ENCODE measurements at regions not wholly inside any gene's neighbourhood (a gene's known extent, or its start where the extent isn't known, plus 50 kb on each side); places are given as distances from the start of the nearest gene placed in this dataset.

- Histone ChIP-seq H3K27me3 (no peaks in the 10 kb centered on the region), H3K36me3 (no peaks in the 10 kb centered on the region), H3K4me1 (no peaks in the 10 kb centered on the region), H3K27ac (no peak overlapping the region), H3K9me3 (peaks cover 0 to 20% (median 2%) of the 10 kb centered on the region in 3 donors), H3K4me3 (no peak overlapping the region)
- no peak for ATAC-seq
- TF ChIP-seq EP300 (IDR thresholded peaks at IDR 0.05) = no peak
- no peak for TF ChIP-seq CTCF (IDR thresholded peaks at IDR 0.05)
- no peak for TF ChIP-seq POLR2A (IDR thresholded peaks at IDR 0.05)
- TF ChIP-seq POLR2AphosphoS5 (IDR thresholded peaks at IDR 0.05) = no peak
- WGBS, 2 donors (ENCODE audit: low coverage in 1 of 2) = 90% methylated on average over 2 of the region's 2 CpGs; no CpG with 5 or more reads in 1 of the 2 donors
Measured at GRCh38 chr3:72223628-72224027, 438.7 kb upstream of the PROK2 start.

GRCh38 chr3:72223116-72223515 is 438.2 kb upstream of the PROK2 start:
- H3K4me3 ChIP-seq = no peak overlapping the region
- no peaks in the 10 kb centered on the region for H3K27me3 ChIP-seq
- ATAC-seq = no peak
- H3K27ac ChIP-seq = no peak overlapping the region
- 44 to 49% methylated on average over 2 of the region's 2 CpGs for WGBS, 2 donors (ENCODE audit: low coverage in 1 of 2)
- H3K4me1 ChIP-seq = no peaks in the 10 kb centered on the region
- peaks cover 0 to 20% (median 2%) of the 10 kb centered on the region in 3 donors for H3K9me3 ChIP-seq
- no peaks in the 10 kb centered on the region for H3K36me3 ChIP-seq
- TF ChIP-seq POLR2A (IDR thresholded peaks at IDR 0.05) (no peak), EP300 (IDR thresholded peaks at IDR 0.05) (no peak), POLR2AphosphoS5 (IDR thresholded peaks at IDR 0.05) (no peak), CTCF (IDR thresholded peaks at IDR 0.05) (no peak)

GRCh38 chr3:72222410-72222809 is 437.5 kb upstream of the PROK2 start:
- TF ChIP-seq POLR2A (IDR thresholded peaks at IDR 0.05) = no peak
- TF ChIP-seq POLR2AphosphoS5 (IDR thresholded peaks at IDR 0.05) = no peak
- no peak for TF ChIP-seq EP300 (IDR thresholded peaks at IDR 0.05)
- no peak for TF ChIP-seq CTCF (IDR thresholded peaks at IDR 0.05)
- ATAC-seq = no peak
- Histone ChIP-seq H3K27me3 (no peaks in the 10 kb centered on the region), H3K36me3 (no peaks in the 10 kb centered on the region), H3K27ac (no peak overlapping the region), H3K4me3 (no peak overlapping the region), H3K9me3 (peaks cover 0 to 20% (median 2%) of the 10 kb centered on the region in 3 donors), H3K4me1 (no peaks in the 10 kb centered on the region)
- 60 to 80% methylated on average over 1 to 9 of the region's 9 CpGs for WGBS, 2 donors (ENCODE audit: low coverage in 1 of 2)

- Histone ChIP-seq H3K36me3 (no peaks in the 10 kb centered on the region), H3K4me3 (no peak overlapping the region), H3K9me3 (peaks cover 0 to 16% (median 2%) of the 10 kb centered on the region in 3 donors), H3K27ac (no peak overlapping the region), H3K27me3 (no peaks in the 10 kb centered on the region), H3K4me1 (no peaks in the 10 kb centered on the region)
- 52 to 90% methylated on average over 5 to 6 of the region's 6 CpGs for WGBS, 2 donors (ENCODE audit: low coverage in 1 of 2)
- no peak for TF ChIP-seq CTCF (IDR thresholded peaks at IDR 0.05)
- no peak for TF ChIP-seq EP300 (IDR thresholded peaks at IDR 0.05)
- no peak for TF ChIP-seq POLR2A (IDR thresholded peaks at IDR 0.05)
- no peak for TF ChIP-seq POLR2AphosphoS5 (IDR thresholded peaks at IDR 0.05)
- no peak for ATAC-seq
Measured at GRCh38 chr3:72220946-72221345, 436.0 kb upstream of the PROK2 start.

- no peaks in the 10 kb centered on the region for H3K4me1 ChIP-seq
- H3K36me3 ChIP-seq = no peaks in the 10 kb centered on the region
- TF ChIP-seq POLR2A (IDR thresholded peaks at IDR 0.05) = no peak
- no peak for TF ChIP-seq CTCF (IDR thresholded peaks at IDR 0.05)
- TF ChIP-seq EP300 (IDR thresholded peaks at IDR 0.05) = no peak
- no peak for TF ChIP-seq POLR2AphosphoS5 (IDR thresholded peaks at IDR 0.05)
- no peak overlapping the region for H3K27ac ChIP-seq
- peaks cover 0 to 4% (median 0%) of the 10 kb centered on the region in 3 donors for H3K9me3 ChIP-seq
- H3K27me3 ChIP-seq = no peaks in the 10 kb centered on the region
- ATAC-seq = no peak
- no peak overlapping the region for H3K4me3 ChIP-seq
- WGBS, 2 donors (ENCODE audit: low coverage in 1 of 2) = 89 to 94% methylated on average over 3 of the region's 3 CpGs
Measured at GRCh38 chr3:72219752-72220151, 434.8 kb upstream of the PROK2 start.

Measured in gastroesophageal sphincter (tissue), 4 donors.